Type B pancreatic cell (in vitro differentiated cells): ENCODE measurements at regions not wholly inside any gene's neighbourhood (a gene's known extent, or its start where the extent isn't known, plus 50 kb on each side); places are given as distances from the start of the nearest gene placed in this dataset.
"Not testable (repeated sequence)": the region's sequence is repeated elsewhere in the genome, so short reads cannot be mapped to it uniquely, and the experiment has no call there.

Source experiments
- DNase-seq: peaks from one replicate; pipeline ENCODE4 v3.0.0; 2021; ENCODE audit warnings: mixed read lengths; ENCODE audit not compliant: unreplicated experiment; ENCODE audit errors: extremely low spot score
- H3K27ac Mint-ChIP-seq: 2 replicates; pipeline ENCODE4 v1.8.0; 2021; ENCODE audit warnings: mild to moderate bottlenecking, mixed read lengths
- H3K27me3 Mint-ChIP-seq: 2 replicates; pipeline ENCODE4 v1.8.0; 2021; ENCODE audit warnings: mixed read lengths
- H3K36me3 Mint-ChIP-seq: 2 replicates; pipeline ENCODE4 v1.8.0; 2021; ENCODE audit warnings: mixed read lengths
- H3K4me1 Mint-ChIP-seq: one replicate; pipeline ENCODE4 v1.8.0; 2021; ENCODE audit warnings: mixed read lengths; ENCODE audit not compliant: unreplicated experiment
- H3K4me3 Mint-ChIP-seq: 2 replicates; pipeline ENCODE4 v1.8.0; 2021; ENCODE audit warnings: mild to moderate bottlenecking, mixed read lengths
- H3K9me3 Mint-ChIP-seq: 2 replicates; pipeline ENCODE4 v1.8.0; 2021; ENCODE audit warnings: mixed read lengths
- TF ChIP-seq, protein P1 (sequence below): fragments of 200-600 bp; sonication (generic); conservative IDR thresholded peaks from 2 replicates; pipeline ENCODE4 v1.5.0; 2021; ENCODE audit warnings: antibody characterized with exemption, mild to moderate bottlenecking

DNA sequence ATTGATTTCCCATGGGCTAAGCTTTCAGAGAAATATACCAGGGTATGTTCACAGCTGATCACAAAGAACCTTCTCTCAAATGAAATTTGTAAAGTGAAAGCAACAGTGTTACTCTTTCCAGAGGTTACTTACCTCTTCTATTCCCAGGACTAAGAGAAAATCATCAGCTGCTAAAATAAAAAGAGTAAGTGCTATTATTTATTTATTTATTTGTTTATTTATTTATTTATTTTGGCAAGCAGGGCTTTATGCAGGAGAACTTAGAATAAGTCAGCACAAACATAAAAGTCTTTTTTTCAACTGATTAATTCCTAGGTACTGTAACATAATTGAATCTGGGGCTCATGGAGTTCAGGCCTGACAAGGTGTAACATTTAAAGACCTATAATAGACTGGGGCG, 93.9 kb upstream of the SYT10 start:
- Mint-ChIP-seq H3K9me3 (no peaks in the 10 kb centered on the region), H3K27me3 (no peaks in the 10 kb centered on the region), H3K4me1 (no peaks in the 10 kb centered on the region), H3K36me3 (no peaks in the 10 kb centered on the region), H3K4me3 (no peak overlapping the region), H3K27ac (no peak overlapping the region)
- no peak for DNase-seq
- TF ChIP-seq, protein P1, sequence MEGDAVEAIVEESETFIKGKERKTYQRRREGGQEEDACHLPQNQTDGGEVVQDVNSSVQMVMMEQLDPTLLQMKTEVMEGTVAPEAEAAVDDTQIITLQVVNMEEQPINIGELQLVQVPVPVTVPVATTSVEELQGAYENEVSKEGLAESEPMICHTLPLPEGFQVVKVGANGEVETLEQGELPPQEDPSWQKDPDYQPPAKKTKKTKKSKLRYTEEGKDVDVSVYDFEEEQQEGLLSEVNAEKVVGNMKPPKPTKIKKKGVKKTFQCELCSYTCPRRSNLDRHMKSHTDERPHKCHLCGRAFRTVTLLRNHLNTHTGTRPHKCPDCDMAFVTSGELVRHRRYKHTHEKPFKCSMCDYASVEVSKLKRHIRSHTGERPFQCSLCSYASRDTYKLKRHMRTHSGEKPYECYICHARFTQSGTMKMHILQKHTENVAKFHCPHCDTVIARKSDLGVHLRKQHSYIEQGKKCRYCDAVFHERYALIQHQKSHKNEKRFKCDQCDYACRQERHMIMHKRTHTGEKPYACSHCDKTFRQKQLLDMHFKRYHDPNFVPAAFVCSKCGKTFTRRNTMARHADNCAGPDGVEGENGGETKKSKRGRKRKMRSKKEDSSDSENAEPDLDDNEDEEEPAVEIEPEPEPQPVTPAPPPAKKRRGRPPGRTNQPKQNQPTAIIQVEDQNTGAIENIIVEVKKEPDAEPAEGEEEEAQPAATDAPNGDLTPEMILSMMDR, result no peak

DNA sequence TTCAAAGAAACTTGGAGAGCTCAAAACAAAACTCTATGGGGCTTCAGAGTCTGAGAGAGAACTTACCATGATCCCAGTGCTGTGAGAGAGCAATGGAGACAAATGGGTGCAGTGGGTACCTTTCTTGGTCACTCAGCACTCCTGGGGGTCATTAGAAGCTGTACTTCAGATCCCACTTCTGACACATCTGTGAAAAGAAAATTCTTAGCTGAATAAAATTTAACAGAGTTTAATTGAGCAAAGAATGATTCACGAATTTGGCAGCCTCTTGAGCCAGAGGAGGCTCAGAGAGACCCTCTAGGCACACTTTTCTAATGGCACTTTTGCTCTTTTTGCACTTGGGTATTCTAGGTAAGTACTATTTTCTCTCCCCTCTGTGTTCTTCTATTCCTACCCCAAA, 96.8 kb upstream of the SYT10 start:
- TF ChIP-seq, protein P1, result no peak
- no peak overlapping the region for H3K27ac Mint-ChIP-seq
- H3K4me3 Mint-ChIP-seq, result no peak overlapping the region
- no peaks in the 10 kb centered on the region for H3K27me3 Mint-ChIP-seq
- DNase-seq, result no peak
- no peaks in the 10 kb centered on the region for H3K4me1 Mint-ChIP-seq
- peaks cover 5% of the 10 kb centered on the region for H3K9me3 Mint-ChIP-seq
- H3K36me3 Mint-ChIP-seq, result no peaks in the 10 kb centered on the region

DNA sequence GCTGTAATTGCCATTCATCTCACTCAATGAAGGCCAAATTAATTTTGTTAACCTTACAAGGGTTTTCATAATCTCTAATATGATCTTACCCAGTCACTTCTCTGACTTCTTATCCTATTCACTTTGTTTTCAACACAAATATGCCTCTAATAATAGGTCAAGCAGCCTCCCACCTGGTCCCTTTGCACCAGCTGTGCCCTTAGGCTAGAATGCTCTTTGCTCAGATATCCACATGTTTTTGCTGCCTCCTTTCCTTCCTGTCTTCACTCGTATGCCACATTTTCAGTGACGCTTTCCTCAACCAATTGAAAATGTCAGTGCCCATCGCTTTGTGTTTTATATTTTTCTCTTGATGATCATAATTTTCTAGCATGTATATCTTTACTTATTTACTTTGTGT, 106.4 kb upstream of the SYT10 start:
- Mint-ChIP-seq H3K36me3 (no peaks in the 10 kb centered on the region), H3K9me3 (peaks cover 5% of the 10 kb centered on the region), H3K4me1 (no peaks in the 10 kb centered on the region), H3K27me3 (no peaks in the 10 kb centered on the region), H3K27ac (no peak overlapping the region), H3K4me3 (no peak overlapping the region)
- DNase-seq, result no peak
- TF ChIP-seq, protein P1, result no peak

DNA sequence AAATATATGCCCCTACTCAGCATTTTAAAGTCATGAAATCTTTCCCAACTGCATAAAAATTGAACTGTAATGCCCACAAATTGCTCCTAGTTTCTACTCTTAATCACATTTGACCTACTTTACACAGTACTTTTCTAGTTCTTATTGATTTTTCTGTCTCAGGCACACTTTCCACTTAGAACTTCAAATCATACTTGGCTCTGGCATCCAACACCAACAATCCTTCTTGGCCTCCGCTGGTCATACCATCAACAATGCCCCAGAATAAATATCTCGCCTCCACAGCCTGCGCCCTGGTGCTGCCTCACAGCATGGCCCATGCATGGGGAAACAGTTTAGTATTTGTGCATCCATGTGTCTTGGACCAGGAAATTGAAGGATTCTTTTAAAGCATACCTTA, 107.5 kb upstream of the SYT10 start:
- TF ChIP-seq, protein P1, result no peak
- Mint-ChIP-seq H3K27me3 (no peaks in the 10 kb centered on the region), H3K4me3 (no peak overlapping the region), H3K9me3 (no peaks in the 10 kb centered on the region), H3K4me1 (no peaks in the 10 kb centered on the region), H3K27ac (no peak overlapping the region), H3K36me3 (no peaks in the 10 kb centered on the region)
- no peak for DNase-seq

DNA sequence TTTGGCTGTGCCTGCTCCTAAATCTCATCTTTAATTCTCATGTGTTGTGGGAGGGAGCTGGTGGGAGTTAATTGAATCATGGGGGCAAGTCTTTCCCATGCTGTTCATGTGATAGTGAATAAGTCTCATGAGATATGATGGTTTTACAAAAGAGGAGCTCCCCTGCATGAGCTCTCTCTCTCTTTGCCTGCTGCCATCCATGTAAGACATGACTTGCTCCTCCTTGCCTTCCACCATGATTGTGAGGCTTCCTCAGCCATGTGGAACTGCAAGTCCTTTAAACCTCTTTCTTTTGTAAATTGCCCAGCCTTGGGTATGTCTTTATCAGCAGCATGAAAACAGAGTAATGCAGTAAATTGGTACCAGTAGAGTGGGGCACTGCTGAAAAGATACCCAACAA, 110.6 kb upstream of the SYT10 start:
- H3K36me3 Mint-ChIP-seq, H3K4me1 Mint-ChIP-seq, H3K9me3 Mint-ChIP-seq, H3K27me3 Mint-ChIP-seq, DNase-seq, H3K27ac Mint-ChIP-seq, H3K4me3 Mint-ChIP-seq: not testable (repeated sequence)

DNA sequence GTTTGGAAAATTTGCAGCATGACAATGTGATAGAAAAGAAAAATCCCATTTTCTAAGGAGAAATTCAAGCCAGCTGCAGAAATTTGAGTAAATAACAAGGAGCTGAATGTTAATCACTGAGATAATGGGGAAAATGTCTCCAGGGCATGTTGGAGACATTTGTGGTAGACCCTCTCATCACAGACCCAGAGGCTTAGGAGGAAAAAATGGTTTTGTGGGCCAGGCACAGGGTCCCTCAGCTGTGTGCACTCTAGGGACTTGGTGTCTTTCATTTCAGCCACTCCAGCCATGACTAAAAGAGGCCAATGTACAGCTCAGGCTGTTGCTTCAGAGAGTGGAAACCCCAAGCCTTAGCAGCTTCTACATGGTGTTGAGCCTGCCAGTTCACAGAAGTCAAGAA, 111.4 kb upstream of the SYT10 start:
- Mint-ChIP-seq H3K27me3 (no peaks in the 10 kb centered on the region), H3K4me3 (no peak overlapping the region), H3K9me3 (no peaks in the 10 kb centered on the region), H3K4me1 (no peaks in the 10 kb centered on the region), H3K36me3 (no peaks in the 10 kb centered on the region), H3K27ac (no peak overlapping the region)
- TF ChIP-seq, protein P1, result no peak
- no peak for DNase-seq
